OCI-LY7 (cell line): ENCODE measurements at regions not wholly inside any gene's neighbourhood (a gene's known extent, or its start where the extent isn't known, plus 50 kb on each side); places are given as distances from the start of the nearest gene placed in this dataset.

ENCODE experiments used
- EZH2phosphoT487 ChIP-seq: fragments of 200-600 bp; sonication (generic); IDR thresholded peaks from 2 replicates; pipeline ENCODE4 v1.6.1; 2018; ENCODE audit warnings: low read depth, borderline replicate concordance, mild to moderate bottlenecking, mixed run types, antibody characterized with exemption, low read length, moderate library complexity, mixed read lengths
- TF ChIP-seq, protein P1 (sequence below): fragments of 200-600 bp; sonication (generic); conservative IDR thresholded peaks from 2 replicates; pipeline ENCODE4 v1.5.1; 2014; ENCODE audit warnings: mild to moderate bottlenecking, antibody characterized with exemption, low read length, moderate library complexity, mixed read lengths

DNA sequence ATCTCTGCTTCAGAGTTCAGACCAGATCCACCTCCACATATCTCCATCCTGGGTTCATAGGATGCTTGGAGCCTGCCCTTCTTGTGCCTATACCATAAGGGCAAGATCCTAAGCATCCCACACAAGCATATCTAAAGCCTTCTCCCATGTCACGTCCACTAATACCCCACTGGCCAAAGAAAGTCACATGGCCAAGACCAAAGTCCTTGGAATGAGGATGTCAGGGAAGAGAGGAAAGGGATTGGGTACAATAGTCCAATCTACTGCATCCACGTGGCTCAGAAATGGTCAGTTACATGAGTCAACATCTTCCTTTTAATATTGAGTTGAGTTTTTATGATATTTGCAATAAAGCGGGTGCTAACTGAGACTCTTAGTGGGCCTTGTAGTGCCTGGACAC lies 515.9 kb upstream of the SULF2 start:
- TF ChIP-seq, protein P1, sequence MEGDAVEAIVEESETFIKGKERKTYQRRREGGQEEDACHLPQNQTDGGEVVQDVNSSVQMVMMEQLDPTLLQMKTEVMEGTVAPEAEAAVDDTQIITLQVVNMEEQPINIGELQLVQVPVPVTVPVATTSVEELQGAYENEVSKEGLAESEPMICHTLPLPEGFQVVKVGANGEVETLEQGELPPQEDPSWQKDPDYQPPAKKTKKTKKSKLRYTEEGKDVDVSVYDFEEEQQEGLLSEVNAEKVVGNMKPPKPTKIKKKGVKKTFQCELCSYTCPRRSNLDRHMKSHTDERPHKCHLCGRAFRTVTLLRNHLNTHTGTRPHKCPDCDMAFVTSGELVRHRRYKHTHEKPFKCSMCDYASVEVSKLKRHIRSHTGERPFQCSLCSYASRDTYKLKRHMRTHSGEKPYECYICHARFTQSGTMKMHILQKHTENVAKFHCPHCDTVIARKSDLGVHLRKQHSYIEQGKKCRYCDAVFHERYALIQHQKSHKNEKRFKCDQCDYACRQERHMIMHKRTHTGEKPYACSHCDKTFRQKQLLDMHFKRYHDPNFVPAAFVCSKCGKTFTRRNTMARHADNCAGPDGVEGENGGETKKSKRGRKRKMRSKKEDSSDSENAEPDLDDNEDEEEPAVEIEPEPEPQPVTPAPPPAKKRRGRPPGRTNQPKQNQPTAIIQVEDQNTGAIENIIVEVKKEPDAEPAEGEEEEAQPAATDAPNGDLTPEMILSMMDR, result no peak
- no peak for TF ChIP-seq EZH2phosphoT487
